Astrocyte of the hippocampus (primary cell): ENCODE measurements at regions not wholly inside any gene's neighbourhood (a gene's known extent, or its start where the extent isn't known, plus 50 kb on each side); places are given as distances from the start of the nearest gene placed in this dataset.
A peak's percentile ranks its signal among the peaks of the same experiment; 100 is the strongest.
"Not testable (repeated sequence)": the region's sequence is repeated elsewhere in the genome, so short reads cannot be mapped to it uniquely, and the experiment has no call there.

Experiments
- DNase-seq: peaks from one replicate; pipeline ENCODE4 v3.0.0; 2011; ENCODE audit warnings: low read depth, low spot score

DNA sequence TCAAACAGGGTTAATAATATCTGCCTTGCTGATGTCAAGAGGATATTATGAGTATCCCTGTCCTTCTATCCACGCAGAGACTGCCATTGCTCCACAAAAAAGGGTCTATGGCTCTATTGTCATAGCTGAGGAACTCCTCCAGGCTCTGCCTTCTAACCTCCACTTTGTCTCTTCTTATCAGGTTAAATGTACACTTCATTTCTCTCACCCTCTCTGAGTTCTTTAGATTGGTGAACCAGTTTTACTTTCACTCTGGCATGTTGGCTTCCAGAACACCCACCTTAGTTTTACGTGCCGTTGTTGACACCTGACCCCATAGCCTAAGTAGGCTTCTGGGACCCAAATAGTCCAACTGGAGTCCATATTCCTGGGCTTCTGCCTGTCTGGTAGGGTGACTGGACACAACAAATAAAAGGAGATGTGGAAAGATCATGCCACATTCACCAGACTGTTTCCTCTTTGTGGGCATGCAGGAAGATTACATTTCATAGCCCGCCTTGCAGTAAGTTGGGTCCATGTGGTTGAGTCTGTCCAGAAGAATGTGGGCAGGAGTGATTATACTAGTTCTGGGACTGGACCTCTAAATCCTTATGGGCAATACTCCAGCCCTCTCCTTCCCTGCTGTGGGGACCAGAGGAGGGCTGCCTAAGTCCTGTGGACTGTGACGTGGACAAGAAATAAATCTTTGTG is 350.4 kb upstream of the CLINT1 start:
- DNase-seq, result no peak

GRCh38 chr5:158207733-158208132 is 348.8 kb upstream of the CLINT1 start:
- DNase-seq, result no peak

DNA sequence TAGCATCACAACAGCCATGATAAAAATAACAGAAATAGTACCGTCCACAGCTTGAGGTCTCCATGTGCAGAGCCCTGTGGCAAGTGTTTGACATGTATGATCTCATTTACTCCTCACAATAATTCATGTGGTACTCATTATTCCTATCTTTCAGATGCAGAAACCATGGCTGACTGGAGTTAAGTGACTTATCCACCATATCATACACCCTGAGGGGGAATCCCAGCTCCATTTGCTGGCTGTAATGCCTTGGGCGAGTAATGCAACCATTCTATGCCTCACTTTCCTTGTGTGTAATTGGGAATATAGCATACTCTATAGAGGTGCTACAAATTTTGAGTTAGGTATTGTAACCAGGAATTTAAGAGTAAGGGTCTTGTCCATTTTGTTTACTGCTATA is 347.0 kb upstream of the CLINT1 start:
- DNase-seq, result no peak

DNA sequence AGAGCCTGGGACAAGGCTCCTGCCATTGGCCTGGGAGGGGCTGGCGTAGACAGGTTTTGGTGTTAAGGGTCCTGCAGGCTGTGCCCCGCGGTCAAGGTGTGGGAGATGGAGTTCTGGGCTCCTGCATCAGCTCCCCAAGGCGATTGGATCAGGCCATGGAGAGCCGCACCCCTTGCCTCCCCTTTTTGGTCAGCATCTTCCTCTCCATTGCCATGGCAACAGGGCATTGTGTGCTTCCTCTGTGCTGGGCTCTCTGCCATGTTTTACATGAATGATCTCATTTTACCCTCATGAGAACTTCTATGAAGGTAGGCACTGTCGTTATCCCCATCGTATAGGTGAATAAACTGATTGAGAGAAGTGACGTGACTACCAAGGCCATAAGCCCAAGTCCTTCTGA is 344.3 kb upstream of the CLINT1 start:
- no peak for DNase-seq

DNA sequence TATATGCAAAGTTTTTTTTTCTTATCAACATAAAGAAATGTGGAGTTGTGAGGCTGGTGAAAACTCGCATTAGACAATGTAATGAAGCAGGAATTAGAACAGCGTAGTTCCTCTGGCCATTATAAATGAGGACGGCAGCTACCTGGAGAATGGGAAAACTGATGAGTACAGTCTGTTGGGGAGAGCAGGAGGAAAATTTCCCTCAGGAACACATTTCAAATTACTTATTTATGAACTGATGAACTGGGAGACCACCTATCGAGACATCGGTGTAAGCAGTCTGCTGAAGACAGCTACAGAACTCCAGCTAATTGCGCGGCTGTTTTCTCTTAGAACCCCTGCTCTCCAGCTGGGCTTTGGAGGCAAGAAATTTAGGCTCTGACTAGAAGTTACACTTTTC is 343.9 kb upstream of the CLINT1 start:
- DNase-seq, result no peak

DNA sequence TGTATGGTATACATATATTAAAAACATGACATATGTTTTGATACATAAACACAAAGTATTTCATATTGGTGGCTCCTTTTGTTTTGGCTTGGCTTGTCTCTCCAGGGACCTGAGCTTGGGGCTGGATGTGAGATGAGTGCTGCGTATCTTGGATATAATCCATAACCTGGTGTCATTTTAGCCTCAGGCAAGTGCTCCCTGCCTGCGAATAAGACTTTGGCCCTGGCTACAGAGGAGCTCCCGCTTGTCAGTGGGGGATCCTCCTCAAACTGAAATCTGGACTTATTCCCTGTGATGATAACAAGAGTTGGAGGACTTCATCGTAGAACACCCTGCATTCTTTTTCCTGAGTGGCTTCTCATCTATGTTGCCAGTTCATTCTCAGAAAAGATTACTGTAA is 341.7 kb upstream of the CLINT1 start:
- no peak for DNase-seq

- DNase-seq, result no peak
Observed at GRCh38 chr5:158198636-158199035, 339.7 kb upstream of the CLINT1 start.

- no peak for DNase-seq
Observed at GRCh38 chr5:158195416-158196210, 336.7 kb upstream of the CLINT1 start.

DNA sequence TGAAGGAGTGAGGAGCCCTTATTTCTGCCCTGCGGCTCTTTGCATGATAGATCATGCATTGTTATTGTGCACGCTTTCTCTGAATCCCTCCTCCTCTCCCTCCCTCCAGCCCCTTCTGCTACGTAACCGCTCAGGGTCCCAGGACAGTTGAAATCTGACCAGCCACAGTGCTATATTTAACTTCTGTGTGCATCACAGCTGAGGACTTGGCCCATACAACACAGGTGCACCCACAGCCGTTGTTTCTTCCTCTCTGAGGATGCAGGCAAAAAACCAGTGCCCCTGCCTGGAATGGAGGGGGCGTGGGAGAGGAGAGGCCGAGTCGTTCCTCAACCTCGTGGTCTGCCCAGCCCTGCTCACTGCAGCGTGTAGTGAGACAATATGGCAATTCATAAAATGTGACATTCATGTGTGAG is 335.6 kb upstream of the CLINT1 start:
- DNase-seq, result no peak

DNA sequence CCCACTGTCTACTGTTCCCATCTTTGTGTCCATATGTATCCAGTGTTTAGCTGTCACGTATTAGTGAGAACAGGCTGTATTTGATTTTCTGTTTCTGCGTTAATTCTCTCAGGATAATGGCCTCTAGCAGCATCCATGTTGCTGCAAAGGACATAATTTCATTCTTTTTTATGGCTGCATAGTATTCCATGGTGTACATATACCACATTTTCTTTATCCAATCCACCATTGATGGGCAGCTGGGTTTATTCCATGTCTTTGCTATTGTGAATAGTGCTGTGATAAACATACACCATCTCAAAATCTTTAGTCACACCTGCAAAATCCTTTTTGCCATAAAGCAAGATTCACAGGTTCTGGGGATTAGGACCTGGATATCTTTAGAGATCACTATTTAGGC is 334.4 kb upstream of the CLINT1 start:
- DNase-seq, result not testable (repeated sequence)

GRCh38 chr5:158180407-158180806 is 321.5 kb upstream of the CLINT1 start:
- DNase-seq, result no peak

DNA sequence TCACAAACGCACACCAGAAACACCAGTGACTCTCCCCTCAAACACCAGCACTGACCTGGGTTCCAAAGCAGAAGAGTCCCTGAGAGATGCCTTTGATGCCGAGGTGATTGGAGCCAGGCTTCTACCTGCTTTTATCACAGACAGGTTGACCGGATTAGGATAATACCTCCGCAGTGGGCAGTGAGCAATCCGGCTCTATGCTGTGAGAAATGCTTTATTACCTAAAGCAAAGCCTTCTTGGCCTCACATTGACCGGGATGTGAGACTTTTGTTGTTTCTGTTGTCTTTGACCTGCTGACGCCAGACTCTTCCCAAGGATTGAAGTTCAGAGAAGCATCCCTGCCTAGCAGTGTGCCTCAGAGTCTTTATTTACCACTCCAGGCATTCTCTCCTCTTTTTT is 320.3 kb upstream of the CLINT1 start:
- DNase-seq, result no peak

GRCh38 chr5:158178535-158178934 is 319.6 kb upstream of the CLINT1 start:
- no peak for DNase-seq

DNA sequence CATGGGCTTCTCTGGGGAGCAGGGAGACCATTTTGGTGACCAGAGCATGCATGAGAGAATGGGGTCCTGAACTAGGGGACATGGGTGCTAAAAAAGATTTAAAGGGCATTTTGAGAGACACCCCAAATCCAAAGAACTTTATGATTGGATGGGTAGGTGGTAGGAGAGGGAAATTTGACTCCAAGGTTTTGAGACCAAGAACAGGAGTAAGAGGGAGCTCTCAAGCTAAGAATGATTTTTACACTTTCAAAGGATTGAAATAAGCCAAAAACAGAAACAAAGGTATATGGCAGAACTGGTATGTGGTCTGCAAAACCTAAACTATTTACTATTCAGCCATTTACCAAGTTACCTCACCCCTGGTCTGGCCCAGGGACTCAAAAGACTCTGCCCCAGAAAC is 318.2 kb upstream of the CLINT1 start:
- DNase-seq, result no peak

GRCh38 chr5:158175934-158176481 is 317.1 kb upstream of the CLINT1 start:
- DNase-seq, result peak; percentile 8

DNA sequence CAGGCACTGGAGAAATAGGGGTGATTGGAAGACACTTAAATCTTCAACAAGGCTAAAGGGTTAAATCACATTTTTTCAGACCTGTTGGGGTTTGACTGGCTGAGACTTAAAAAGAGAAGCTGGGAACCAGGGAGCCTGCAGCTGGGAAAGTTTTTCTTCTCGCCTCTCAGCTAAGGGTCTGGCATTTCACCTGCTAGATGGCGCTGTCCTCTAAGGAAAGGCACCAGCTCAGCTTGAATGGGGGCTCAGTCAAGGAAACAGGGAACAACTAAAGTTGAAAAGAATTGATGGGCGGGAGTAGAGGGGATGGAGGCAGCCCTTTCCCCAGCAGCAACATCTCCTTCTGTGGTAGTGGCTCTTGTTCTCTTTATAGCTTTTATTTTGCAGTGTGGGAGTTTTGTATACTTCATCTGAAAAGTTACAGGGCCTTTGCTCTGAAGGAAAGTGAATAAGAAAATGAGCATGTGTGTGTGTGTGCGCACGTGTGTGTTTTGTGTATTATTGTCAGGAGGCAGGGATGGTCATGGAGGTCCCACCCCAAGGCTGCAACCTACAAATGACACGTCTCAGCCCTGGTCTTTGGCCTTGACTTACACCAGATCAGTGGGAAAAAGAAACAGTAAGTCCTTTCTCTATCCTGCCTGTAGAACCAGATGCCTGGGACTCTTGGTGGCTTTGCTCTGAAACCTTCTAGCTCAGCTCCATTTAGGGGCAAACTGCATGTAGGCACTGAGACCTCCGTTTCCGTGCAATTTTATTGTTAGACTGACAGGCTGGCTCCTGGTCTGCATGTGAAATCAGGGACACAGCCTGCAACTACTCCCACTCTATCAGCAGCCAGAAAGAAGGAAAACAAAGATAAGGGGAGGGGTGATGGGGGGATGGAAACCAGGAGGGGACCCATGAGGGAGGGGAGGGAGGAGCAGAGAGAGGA is 316.2 kb upstream of the CLINT1 start:
- peak; percentile 81 for DNase-seq

DNA sequence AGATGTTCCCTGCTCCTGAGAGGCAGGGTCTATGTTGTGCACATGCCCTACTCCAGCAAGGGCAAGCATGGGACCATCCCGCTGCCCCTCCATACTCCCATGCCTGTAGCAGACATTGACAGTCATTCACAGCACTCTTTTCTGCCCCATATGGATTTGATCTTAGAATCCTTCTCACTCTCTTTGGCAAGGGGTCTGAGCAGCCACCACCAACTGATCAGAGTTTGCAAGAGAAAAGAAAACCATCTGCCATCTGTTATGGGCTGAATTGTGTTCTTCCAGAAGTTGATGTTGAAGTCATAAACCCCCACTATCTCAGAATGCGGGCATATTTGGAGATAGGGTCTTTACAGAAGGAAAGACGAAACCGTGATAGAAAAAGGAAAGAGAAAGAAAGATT is 315.1 kb upstream of the CLINT1 start:
- DNase-seq, result no peak

DNA sequence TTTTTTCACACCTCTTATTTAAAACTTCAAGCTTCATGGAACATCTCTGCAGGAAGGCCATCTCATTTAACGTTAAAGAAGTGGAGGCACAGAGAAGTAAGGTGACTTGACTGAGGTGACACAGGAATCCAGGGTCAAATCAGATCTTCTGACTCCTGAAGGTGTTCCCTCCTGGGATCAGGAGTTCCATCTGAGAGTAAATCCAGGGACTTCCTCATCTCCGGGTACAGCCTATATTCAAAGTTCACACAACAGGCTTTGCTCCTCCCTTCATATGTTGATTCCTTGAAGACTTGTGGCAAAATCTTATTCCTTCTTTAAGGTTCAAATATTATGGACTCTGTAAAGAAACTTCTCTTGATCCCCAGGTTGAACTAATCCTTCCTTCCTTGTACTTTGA is 313.1 kb upstream of the CLINT1 start:
- no peak for DNase-seq

DNA sequence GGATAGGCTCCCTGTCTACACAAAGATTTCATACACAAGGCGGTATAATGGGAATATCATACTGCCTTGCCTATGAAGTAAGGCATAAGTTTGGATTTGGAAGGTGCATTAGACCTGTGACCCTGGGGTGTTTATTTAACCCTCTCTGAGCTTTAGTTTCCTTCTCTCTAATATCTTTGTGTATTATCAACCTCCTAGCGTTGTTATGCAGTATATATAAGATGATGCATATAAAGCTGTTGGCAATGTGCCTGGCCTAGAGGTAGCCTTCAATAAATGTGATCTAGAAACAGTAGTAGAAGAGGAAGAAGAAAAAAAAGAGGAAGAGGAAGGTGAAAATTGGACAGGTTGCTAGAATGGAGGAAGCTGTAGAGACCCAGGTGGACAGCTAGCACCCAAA is 311.6 kb upstream of the CLINT1 start:
- no peak for DNase-seq

DNA sequence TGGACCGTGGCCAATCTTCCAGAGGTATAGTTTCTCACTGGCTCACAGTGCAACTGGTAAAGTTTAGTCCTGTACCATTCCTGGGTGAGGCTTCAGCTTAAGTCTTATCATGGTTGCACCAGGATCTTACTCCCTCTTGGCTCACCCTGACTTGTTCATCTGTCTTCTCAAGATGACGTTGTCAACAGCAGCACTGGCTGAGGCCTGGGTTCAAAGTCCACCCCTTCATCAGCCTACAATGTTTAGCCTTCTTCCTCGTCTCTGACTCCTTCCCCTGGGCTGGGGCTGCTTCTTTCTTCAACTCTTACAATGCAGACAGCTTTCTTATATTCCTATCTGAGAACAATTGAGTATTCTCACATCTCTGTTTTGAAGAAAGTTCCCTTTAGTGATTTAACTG is 311.1 kb upstream of the CLINT1 start:
- DNase-seq, result no peak

- no peak for DNase-seq
Observed at GRCh38 chr5:158166424-158166823, 307.5 kb upstream of the CLINT1 start.

DNA sequence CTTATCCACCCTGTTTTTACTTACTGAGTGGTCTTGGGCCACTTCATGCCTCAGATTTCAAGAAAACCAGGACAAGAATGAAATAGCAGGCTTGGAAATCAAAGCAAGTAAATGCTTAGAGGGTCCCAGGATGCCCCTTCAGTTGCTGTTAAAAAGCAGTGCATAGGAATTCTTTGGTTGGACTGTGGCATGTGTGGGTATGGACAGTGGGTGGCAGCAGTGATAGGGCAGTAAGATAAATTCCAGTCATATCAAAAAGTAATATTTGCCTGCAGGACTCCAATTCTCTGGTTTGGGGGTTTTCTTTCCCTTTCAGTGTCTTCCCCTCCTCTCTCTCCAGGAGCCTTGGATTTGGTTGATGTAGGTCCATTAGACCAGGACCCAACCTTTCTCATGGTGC is 306.7 kb upstream of the CLINT1 start:
- DNase-seq, result no peak
